Calu3 (cell line): ENCODE measurements at regions not wholly inside any gene's neighbourhood (a gene's known extent, or its start where the extent isn't known, plus 50 kb on each side); places are given as distances from the start of the nearest gene placed in this dataset.

Experiments used
- BruUV-seq: library from RNA; stranded (reverse); fragments of 400-500 nt; replicated peaks from 2 replicates; lab custom pipeline; 2021; lab: Mats Ljungman, UMichigan
- CTCF ChIA-PET: fragments of 300-600 bp; sonication (Branson Sonifier 250); formaldehyde crosslinking; loops from one replicate; lab custom pipeline; 2022; ENCODE audit warnings: antibody characterized with exemption; lab: Charles Lee
- DNase-seq: peaks from one replicate; pipeline ENCODE4 v3.0.0; 2022
- H3K27ac Mint-ChIP-seq: one replicate; pipeline ENCODE4 v1.8.0; 2022; ENCODE audit warnings: mixed read lengths; ENCODE audit not compliant: unreplicated experiment
- H3K27me3 Mint-ChIP-seq: one replicate; pipeline ENCODE4 v1.8.0; 2022; ENCODE audit warnings: mixed read lengths; ENCODE audit not compliant: unreplicated experiment
- H3K36me3 Mint-ChIP-seq: one replicate; pipeline ENCODE4 v1.8.0; 2022; ENCODE audit warnings: mild to moderate bottlenecking, moderate library complexity, mixed read lengths; ENCODE audit not compliant: insufficient read depth, unreplicated experiment
- H3K4me1 Mint-ChIP-seq: one replicate; pipeline ENCODE4 v1.8.0; 2022; ENCODE audit warnings: mild to moderate bottlenecking, low read depth, mixed read lengths; ENCODE audit not compliant: unreplicated experiment
- H3K4me3 Mint-ChIP-seq: one replicate; pipeline ENCODE4 v1.8.0; 2022; ENCODE audit warnings: mild to moderate bottlenecking, low read depth, moderate library complexity, mixed read lengths; ENCODE audit not compliant: unreplicated experiment
- H3K9me3 Mint-ChIP-seq: one replicate; pipeline ENCODE4 v1.8.0; 2022; ENCODE audit warnings: low read depth, mixed read lengths; ENCODE audit not compliant: unreplicated experiment
- CTCF ChIP-seq: fragments of 200-600 bp; IDR thresholded peaks from one replicate; pipeline ENCODE4 v1.8.0; 2022; ENCODE audit warnings: antibody characterized with exemption; ENCODE audit not compliant: unreplicated experiment
- intact Hi-C: fragments of 100-400 bp; cut with micrococcal nuclease; formaldehyde crosslinking; loops from one replicate; pipeline ENCODE4 v1.10.0; 2022; ENCODE audit not compliant: unreplicated experiment

- Mint-ChIP-seq H3K4me1 (peaks cover 27% of the 10 kb centered on the region), H3K4me3 (no peak overlapping the region), H3K27me3 (no peaks in the 10 kb centered on the region), H3K27ac (peak overlapping the region; percentile 83), H3K9me3 (no peaks in the 10 kb centered on the region), H3K36me3 (no peaks in the 10 kb centered on the region)
- TF ChIP-seq CTCF, result no peak
- CTCF ChIA-PET, result interaction anchor here (1.0 to 2.1 kb wide), 4 partner anchors 25 to 117 kb away, joined by 4 to 8 read pairs (median 6); no protein-coding TSS in a partner anchor
- intact Hi-C loops, result loop anchor here (2.0 kb wide), 1 partner anchor 57 kb away; no protein-coding TSS in a partner anchor
- BruUV-seq, result no TSS peak
- no peak for DNase-seq
Measured at GRCh38 chrX:109830157-109830703, 97.2 kb upstream of the ACSL4 start.

DNA sequence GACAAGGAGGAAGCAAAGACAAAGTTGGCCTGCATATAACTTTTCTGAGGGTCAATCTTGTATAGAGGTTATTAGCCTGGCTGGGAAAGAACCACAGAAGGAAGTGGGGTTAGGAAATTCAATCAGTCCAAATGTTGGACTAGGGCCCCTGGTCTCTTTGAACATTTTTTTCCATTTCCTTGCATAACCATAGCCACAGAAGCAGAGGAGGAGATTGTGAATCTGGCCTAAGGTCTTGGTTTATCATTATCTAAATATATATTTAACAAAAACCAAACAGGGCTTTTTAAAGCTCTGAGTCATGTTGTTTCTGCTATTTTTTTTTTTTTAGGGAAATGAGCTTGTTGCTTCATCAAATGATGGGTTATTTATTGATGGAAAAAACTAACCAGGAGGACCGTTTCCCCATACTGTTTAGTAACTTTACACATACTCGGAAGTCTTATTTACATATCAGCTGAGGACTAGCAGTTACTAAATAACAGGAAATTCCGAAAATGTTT lies 97.7 kb upstream of the ACSL4 start:
- Mint-ChIP-seq H3K27me3 (no peaks in the 10 kb centered on the region), H3K4me3 (no peak overlapping the region), H3K9me3 (no peaks in the 10 kb centered on the region), H3K36me3 (no peaks in the 10 kb centered on the region), H3K4me1 (peaks cover 27% of the 10 kb centered on the region), H3K27ac (peak overlapping the region; percentile 83)
- no TSS peak for BruUV-seq
- peak; percentile 34 for DNase-seq
- no peak for TF ChIP-seq CTCF
- intact Hi-C loops, result loop anchor here (2.0 kb wide), 1 partner anchor 56 kb away; no protein-coding TSS in a partner anchor
- CTCF ChIA-PET, result interaction anchor here (0.5 to 2.1 kb wide), 6 partner anchors 10 to 190 kb away, joined by 3 to 8 read pairs (median 6); no protein-coding TSS in a partner anchor

DNA sequence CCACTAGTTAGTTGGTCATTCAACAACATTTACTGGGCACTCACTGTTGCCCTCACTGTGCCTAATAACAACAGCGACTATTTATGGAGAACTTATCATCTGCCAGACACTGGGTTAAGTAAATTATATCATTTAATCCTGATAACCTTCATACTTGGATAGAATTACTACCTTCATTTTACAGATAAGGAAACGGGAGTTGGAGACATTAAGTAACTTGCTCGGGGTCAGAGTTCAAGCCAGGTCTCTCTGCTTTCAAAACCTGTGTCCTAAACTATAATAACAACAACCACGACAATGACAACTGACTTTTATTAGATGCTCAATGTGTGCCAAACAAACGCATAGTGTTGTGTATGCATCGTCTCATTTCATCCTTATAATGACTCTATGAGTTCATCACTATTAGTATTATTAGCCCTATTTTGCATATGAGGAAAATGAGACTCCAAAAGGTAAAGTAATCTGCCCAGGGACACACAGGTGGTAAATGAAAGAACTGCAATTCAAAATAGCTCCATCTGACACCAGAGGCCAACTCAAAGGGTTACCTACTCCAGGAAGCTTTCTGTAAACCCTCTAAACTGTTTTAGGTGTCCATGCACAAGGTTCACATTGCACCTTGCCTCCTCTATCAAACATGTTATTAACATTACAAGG lies 98.4 kb upstream of the ACSL4 start:
- BruUV-seq, result no TSS peak
- TF ChIP-seq CTCF, result no peak
- peaks cover 27% of the 10 kb centered on the region for H3K4me1 Mint-ChIP-seq
- CTCF ChIA-PET, result interaction anchor here (0.5 to 2.1 kb wide), 7 partner anchors 9 to 485 kb away, joined by 4 to 8 read pairs (median 6); no protein-coding TSS in a partner anchor
- no peak for DNase-seq
- no peak overlapping the region for H3K27ac Mint-ChIP-seq
- H3K9me3 Mint-ChIP-seq, result no peaks in the 10 kb centered on the region
- intact Hi-C loops, result loop anchor here (2.0 kb wide), 1 partner anchor 55 kb away; no protein-coding TSS in a partner anchor
- no peaks in the 10 kb centered on the region for H3K27me3 Mint-ChIP-seq
- H3K4me3 Mint-ChIP-seq, result no peak overlapping the region
- H3K36me3 Mint-ChIP-seq, result no peaks in the 10 kb centered on the region

DNA sequence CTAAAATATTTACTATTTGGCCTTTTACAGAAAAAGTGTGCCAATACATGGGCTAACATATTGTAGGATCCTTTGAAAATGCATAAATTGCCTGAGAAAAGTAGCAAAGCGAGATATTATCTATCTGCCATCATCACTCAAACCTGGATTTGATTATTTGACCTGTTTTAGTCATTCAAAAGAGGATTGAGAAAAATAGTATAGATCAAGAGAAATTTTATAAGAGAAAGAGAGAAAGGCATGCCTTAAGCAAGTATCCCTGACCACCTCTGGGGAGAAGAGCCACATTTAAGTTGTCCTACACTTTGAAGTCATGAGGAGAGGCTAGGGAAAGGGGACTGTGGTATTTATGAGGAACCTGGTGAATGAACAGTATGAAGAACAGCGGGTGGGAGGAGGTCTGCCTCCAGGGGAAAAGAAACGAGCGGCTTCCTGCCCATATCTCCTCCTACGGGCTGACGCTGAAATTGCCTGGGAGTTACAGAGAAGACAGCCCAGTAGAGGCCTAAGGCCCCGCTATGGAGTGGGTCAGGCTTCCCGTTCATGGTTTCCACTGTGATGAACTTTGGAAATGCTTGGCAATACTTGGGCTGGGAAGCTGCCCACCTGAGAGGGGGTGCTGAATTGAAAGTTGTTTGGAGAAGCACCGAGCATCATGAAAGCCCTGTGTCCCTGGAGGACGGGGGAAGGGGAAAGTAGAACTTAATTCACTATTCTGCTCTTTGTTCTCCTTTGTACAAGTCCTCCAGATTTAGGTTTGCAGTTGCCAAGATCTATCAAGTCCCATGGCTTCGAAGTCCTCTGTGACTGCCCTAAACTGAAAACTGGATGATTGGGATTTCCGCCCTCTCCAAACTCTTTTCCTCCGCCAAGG lies 106.9 kb upstream of the ACSL4 start:
- Mint-ChIP-seq H3K27ac (no peak overlapping the region), H3K36me3 (no peaks in the 10 kb centered on the region), H3K9me3 (no peaks in the 10 kb centered on the region), H3K27me3 (no peaks in the 10 kb centered on the region), H3K4me3 (no peak overlapping the region), H3K4me1 (no peaks in the 10 kb centered on the region)
- intact Hi-C loops, result no loop called here
- no peak for DNase-seq
- TF ChIP-seq CTCF, result no peak
- BruUV-seq, result no TSS peak
- CTCF ChIA-PET, result interaction anchor here (1.0 to 1.5 kb wide), 4 partner anchors 9 to 127 kb away, joined by 3 to 8 read pairs (median 4); no protein-coding TSS in a partner anchor
